ENCODE measurements at regions not wholly inside any gene's neighbourhood (a gene's known extent, or its start where the extent isn't known, plus 50 kb on each side); places are given as distances from the start of the nearest gene placed in this dataset.

DNA sequence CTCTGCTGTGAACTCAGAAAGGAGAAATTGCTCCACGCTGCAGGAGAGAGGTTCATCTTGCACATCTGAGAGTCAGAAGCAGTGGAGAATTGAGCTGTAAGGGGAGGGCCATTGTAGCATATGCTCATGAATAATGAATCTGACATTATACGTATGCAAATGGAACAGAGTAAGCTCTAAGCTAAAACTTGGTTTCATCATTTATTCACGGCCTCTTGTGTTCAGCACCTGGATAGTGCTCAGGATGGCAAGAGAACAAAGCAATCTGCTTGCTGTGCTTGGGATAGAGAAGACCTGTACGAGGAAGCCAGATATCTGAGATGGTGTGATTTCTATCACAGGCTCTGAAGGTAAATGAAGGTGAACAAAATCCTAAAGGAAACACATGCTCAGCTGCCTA lies 87.9 kb upstream of the GCFC2 start:
- DNase-seq, result no peak

DNA sequence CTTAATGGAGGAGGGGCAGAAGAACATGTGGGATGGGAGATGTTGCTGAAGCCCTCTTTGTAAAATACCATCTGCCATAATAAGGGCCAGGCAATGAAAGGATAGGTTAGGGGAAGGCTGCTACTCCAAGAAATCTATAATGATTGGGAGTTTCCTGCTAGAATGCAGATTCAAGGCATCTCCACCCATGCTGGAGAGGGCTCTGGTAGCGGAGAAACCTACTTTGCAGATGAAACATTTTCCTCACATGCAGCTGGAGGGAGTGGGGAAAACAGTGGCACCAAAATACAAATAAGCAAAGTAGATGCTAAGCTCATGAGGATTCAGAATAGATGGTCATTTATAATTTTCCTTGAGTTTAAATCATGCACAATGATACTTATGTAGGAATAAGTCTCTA lies 82.3 kb upstream of the GCFC2 start:
- no peak for DNase-seq

DNA sequence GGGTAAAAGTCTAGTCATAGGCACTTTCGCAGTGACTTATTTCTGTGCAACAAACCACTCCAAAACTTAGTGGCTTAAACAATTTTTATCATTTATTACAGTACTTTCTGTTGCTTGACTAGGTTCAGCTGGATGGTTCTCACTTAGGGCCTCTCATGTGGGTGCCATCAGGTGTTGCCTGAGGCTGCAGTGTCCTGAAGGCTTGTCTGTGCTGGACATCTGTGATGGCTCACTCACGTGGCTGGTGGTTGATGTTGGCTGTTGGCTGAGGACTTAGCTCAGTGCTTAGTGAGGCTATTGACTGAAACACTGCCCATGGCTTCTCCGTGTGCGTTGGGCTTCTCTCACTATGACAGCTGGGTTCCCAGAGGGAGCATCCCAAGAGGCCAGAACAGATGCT lies 81.4 kb upstream of the GCFC2 start:
- no peak for DNase-seq

DNA sequence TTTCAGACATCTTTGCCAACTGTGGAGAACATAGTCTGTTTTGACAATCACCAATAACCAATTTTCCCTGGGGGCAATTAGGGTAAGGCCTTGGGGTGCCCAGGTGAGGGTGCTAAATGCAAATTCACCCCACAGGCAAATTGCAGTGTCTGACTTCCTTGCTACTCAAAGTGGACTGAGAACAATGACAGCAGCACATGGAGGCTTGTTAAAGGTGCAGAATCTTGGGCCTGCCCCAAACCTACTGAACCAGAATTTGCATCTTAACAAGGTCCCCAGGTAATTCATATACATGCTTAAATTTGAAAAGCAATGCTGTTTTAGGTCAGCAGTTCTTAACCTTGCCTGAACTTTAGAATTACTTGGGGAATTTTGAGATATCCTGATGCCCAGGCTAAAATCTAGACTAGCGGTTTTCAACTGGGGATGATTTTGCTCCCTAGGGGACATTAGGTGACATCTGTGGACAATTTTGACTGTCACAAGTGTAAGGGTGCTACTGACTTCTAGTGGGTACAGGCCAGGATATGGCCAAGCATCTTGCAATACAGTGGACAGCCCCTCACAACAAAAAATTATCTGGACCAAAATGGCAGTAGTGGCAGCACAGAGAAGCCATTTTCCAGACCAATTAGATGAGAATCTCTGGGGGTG lies 80.2 kb upstream of the GCFC2 start:
- no peak for DNase-seq

DNA sequence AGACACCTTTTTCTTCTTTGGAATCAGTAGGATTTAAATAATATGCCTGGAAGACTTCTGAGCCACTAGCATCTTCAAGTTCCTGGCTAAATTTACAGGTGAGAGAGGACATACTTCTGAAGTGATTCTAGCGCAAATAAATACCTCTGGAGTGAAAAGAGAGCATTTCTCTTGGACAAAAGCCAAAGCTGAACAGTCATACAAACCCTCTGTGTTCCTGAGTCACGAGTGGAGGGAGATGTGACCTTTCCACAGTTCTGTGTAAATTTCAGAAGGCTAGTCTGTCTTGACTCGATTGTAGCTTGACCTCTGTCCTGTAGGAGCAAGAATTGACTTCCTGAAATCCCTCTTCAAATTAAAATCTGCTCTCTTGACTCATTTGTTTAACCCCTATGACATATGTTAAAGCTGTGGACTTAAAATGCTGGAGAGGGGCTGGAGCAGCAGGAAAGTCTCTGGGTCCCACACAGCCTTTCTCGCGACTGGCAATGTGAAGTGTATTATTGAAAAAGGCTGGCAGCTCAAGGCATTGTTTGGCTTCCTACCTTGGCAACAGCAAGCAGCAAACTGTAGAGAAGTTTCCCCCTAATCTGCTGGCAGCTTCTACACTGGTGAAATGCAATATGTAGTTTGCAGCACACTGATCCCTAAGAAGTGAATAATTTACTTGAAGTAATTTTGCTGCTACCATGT lies 79.6 kb upstream of the GCFC2 start:
- DNase-seq, result no peak

DNA sequence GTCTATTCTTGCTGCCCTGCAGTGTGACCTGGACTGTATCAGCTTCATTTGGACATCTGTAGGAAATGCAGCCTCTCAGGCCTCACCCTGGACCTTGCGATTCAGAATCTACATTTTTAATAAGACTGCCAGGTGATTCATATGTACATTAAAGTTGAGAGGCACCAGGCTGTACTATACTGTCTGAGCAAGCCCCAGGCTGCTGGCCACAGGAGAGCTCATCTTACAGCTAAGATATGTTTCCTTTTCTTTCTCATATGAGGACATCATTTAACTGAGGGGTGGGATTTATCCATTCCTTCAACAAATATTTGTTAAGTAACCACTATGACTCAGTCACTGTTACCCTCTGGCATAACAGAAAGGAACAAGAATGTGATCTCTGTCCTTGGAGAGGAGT lies 78.2 kb upstream of the GCFC2 start:
- DNase-seq, result no peak

DNA sequence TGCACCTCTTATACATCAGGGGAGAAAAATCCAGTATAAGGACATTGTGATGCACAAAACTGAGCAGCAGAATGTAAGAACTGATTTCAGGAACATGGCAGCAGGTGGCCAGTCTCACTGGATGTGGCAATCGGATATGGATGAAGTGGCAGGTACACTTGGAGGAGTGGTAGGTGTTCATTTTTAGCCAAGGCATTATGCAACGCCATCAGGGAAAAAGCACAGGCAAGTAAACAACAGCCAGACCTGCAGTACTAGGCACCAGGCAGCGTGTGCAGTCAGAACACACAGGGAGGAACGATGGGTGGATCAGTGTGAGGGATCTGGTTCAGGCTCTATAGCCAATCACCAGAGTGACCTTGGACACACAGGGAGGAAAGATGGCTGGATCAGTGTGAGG lies 77.4 kb upstream of the GCFC2 start:
- no peak for DNase-seq

DNA sequence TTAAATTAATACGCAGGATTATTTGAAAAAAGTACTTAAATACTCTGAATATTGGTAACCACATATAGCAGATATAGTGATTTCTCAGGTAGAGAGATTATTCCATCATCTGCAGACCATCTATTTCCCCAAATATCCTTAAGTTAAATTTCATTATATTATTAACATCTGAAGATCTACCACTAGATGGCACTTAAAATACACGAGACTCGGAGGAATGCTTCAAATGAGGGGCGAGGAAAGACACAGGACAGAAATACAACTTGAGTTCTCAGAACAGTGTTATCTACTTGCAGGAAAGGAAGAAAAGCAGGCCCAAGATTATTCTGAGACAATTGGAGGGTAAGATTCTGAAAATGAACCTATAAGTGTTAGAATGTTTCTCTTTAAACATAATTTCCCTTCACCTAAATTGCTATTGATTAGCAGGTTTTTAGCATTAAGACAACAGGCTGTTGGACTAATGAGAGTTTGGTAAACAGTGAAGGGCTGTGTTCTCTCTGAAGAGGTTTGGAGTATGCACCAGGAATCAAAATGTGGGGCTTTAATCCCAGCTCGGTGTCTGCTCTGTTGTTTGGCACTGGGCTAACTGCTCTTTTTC lies 76.9 kb upstream of the GCFC2 start:
- no peak for DNase-seq

DNA sequence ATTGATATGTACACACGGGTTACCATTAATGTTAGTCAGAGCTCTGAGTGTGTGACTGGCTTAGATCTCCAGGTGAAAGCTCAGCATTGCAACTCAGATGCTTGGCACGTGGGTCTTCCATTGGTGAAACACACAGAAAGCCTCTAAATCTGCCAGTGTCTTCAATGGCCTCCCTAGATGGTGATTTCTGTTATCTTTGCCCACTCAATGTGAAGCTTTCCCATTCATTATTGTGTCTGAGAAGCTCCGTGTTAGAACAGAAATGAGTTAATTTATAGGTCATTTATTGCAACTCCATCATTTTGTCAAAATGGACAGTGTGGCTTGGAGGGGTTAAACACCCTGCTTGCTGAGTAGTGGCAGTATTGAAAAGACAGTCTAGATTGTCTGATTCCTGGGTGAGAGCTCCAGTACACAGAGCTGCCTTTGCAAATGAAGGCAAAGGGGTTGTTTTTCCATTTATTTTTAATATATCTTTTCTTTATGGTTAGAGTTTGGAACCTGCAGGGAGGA lies 64.7 kb upstream of the GCFC2 start:
- no peak for DNase-seq

DNA sequence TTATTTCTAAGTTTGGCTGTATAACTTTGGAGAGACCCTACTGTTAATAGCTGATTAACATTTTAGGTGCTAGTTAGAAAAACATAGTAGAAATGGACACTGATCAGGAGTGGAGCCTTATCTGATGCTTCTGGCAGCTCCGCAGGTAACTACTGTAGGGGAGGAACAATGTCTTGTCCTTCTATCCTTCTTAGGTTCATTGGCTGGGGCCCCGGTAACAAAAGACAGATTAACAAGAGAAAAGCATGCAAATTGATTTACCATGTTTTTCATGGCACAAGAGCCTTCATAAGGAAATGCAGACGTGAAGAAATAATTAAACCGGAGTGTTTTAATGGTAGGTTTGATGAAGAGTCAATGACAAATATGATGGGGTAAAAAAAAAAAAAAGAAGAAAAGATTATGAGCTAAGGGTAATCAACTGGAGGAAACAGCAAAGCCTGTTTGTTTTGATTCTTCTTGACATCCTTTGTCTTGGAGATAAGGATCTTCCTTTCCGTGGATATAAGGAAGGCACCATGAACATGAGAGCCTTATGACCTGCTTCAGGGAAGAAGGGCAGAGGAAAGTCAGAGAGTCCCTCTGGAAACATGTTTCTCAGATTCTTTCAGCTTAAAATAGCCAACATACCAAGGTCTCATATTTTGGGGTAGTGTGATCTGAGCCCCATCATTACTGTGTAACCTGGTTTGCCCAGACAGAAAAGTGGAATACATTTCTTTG lies 62.4 kb upstream of the GCFC2 start:
- no peak for DNase-seq

DNA sequence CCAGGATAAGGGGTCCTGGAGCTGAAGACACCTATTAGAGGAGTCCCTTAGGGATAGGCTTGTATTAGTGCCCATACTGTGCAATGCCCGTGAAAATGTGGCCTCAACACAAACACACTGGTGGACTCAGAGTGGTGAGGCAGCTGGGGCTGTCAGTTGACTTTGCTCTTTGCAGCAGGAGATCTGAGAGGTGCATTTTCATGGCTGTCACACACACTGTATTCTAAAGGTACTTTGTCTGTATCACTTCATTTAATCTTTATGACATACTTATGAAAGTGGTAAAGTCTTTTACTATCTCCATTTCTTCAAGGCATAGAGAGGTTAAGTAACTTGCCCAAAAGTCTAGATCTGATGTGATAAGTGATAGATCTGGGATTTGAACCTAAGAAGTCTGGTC lies 55.1 kb upstream of the GCFC2 start:
- DNase-seq, result no peak

DNA sequence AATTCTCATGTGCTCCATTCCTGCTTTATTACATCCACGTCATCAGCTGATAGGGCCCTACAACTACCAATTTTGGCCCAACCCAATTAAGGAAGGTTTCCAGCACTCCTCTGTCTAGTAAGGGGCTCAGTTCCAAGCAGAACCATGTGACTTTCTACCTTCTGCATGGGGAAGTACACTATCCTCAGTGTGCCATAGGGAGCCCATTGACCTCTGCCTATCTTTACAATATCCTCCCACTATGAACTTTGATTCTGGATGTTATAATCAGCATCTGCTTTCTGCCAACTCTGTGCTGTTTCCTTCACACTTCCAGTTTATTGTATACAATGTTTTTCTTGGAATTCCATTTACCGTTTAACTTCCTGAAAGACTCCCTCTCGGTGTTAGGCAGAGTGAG lies 53.9 kb upstream of the GCFC2 start:
- DNase-seq, result no peak

All from activated naive CD4-positive, alpha-beta T cell treated with Interleukin-2 at 50 U/mL for 16 hours (primary cell).